SK-N-MC (cell line): ENCODE measurements at regions not wholly inside any gene's neighbourhood (a gene's known extent, or its start where the extent isn't known, plus 50 kb on each side); places are given as distances from the start of the nearest gene placed in this dataset.

Experiments used
- EZH2 ChIP-seq: fragments of 200-600 bp; sonication (generic); IDR thresholded peaks from one replicate; pipeline ENCODE4 v1.6.1; 2017; ENCODE audit warnings: antibody characterized with exemption
- FOXP2 ChIP-seq: optimal IDR thresholded peaks from 2 replicates; pipeline ENCODE3; 2011; ENCODE audit warnings: mild to moderate bottlenecking, moderate library complexity; ENCODE audit not compliant: insufficient read depth; ENCODE audit errors: extremely low read length, control extremely low read depth
- POLR2AphosphoS5 ChIP-seq: IDR thresholded peaks from 2 replicates; pipeline ENCODE4 v1.6.1; 2012; ENCODE audit warnings: mild to moderate bottlenecking, low read depth, low read length, borderline replicate concordance

GRCh38 chr4:188495169-188495568, 355.9 kb downstream of the TRIML1 start:
- TF ChIP-seq POLR2AphosphoS5 (no peak), EZH2 (no peak), FOXP2 (no peak)
